ENCODE measurements at regions not wholly inside any gene's neighbourhood (a gene's known extent, or its start where the extent isn't known, plus 50 kb on each side); places are given as distances from the start of the nearest gene placed in this dataset.

DNA sequence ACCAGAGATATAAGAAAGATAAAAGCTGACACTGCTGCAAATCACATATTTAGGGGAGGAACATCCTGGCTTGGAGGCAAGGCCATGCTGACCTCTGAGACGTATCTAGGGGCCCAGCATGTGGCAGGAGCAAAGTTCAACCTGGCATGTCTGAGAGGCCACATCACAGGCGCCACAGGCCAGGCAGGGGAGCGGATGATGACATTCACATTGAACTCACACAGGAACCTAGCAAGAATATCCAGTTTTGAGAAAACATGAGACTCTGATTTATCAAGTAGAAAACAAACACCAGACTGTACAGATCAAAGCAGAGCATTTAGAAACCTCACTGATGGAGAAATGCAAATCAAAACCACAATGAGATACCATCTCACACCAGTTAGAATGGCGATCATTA lies 64.2 kb upstream of the STK32A start:
- no peak for DNase-seq

DNA sequence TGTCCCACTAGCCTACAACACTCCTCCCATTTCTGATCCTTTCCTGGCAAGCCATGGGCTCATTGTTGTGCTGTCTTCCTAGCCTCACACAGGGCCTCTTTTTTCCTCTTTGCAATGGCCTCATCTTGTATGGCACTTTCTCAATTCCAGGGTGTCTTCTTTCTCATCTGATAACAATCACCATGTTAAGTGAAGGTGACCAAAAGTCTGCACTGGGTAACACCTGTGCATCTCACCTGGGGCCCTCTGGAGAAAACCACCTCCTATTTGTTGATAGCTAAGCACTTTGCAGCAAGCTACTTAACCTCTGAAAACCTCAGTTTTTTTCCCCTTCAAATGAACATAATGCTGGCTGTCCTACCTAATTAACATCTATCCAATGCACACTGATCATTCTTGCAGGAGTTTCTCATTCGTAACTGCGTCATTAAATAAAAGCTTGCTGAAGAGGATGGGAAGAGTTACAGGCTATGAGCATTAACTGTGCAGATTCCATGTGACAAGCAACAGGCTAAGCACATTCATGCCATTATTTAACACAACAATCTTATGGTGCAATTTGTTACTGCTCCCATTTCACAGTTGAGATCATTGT lies 60.1 kb upstream of the STK32A start:
- DNase-seq: no peak

DNA sequence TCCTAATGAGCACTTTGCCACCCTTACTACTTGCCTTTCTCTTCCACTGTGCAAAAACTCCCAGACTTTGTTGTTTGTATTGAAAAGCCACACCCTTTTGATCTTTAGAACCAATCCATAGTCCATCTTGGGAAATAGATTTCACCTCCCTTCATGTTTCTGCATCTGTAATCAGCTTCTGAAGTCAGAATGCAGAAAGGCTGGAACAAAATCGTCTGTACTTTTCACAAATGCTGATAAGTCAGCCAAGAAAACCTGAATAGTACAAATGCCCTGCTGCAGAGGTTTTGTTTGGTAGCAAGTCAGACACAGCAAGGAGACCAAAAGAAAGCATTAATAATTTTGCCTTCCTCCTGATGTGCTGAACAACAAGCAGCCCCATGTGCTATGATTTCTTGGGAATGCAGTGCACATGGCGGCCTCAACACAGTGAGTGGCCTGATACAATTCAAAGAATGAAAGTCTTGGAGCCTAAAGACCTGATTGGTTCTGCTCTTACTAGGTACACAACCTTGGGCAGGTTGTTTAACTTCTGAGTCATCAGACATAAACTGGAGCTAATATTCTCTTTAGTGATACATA lies 59.2 kb upstream of the STK32A start:
- DNase-seq: no peak

DNA sequence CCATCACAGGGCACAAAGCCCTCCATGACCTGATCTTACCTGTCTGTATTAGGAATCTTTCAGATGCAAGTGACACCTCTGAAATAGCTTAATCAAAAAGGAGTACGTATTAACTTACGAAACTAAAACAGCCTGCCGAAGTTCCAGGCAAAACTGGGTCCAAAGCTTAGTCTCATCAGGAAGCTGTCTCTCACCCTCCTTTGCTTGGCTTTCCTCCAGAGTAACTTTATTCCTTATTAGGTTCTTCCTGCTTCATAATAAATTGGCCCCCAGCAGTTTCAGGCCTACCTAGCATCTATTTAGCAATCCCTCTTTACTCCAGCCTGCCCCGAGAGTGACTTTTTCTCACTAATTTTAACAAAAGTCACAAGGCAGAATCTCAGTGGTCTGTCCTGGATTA lies 58.4 kb upstream of the STK32A start:
- no peak for DNase-seq

DNA sequence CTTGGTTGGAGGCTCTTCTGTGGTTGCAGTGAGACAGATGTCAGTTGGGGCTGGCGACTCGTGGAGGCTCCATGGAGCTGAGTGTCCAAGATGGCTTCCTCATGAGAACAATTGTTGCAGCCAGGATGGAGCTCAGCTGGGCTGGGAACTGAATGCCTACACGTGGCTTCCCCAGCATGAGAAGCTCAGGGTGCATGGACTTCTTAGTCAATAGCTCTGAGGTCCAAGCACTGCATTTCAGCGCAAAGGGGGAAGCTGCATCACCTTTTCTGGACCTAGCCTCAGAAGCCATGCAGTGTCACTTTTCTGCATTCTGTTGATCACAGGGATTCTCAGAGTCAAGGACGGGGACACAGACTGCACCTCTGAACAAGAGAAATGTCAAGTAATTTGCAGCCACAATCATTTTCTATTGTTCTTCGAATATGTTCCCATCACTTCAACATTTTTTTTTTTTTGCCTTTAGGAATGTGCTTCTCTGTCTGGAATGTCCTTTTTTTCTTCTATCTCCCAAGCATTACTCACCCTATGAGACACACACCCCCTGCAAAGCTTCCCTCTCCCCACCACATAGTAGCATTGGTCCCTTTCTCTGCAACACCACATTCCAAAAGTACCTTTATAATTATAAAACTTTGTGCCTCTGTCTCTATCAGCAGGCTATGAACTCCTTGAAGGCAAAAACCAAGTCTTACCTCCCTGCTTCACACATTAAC lies 57.5 kb upstream of the STK32A start:
- DNase-seq: no peak

DNA sequence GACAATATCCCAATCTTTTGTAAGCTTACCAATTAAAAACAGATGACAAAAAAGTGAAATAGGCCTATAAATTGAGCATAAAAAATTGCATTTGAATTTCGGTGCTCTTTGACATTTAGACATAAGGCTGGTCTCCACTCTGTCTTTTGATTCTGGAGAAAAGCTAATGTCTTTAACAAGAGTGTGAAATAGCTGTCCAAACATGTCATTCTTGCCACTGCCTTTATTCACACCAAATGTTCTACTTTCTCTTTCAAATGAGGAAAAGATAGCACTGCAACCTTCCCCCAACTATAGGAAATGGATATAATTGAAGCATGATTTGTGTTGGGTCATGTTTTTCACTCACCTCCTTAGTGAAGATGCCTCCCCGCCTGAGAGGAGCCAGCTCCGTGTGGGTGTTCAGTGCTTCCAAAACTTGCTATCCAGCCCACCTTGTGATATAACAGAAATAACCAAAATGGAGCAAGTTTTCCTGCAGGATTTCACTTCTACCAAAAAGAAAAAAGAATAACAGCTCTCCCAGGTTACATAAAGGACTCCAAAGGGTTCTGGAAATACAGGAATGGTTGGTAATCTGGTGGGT lies 55.2 kb upstream of the STK32A start:
- no peak for DNase-seq

DNA sequence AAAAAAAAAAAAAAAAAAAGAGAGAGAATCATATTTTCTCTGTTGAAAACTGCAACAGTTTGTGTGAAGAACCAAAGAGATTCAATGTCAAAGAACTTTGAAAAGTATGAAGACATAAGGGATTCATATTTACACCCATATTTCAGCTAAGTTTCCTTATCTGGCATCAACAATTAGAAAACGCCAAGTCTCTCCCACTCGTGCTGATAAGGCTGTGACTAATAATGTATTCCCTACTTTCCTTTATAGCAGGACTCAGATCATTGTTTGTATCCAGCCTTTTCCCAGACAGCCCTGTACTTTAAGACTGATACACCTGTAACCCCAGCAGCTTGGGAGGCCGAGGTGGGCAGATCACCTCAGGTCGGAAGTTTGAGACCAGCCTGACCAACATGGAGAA lies 54.1 kb upstream of the STK32A start:
- no peak for DNase-seq

All from NCI-H1930 (cell line).